Transverse colon (tissue), 3 donors: ENCODE measurements at regions not wholly inside any gene's neighbourhood (a gene's known extent, or its start where the extent isn't known, plus 50 kb on each side); places are given as distances from the start of the nearest gene placed in this dataset.

Experiments used
- EP300 ChIP-seq: sonication (generic); formaldehyde crosslinking; IDR thresholded peaks from one replicate; pipeline ENCODE4 v1.6.1; 2017; ENCODE audit warnings: antibody characterized with exemption, low read depth
- POLR2A ChIP-seq: fragments of 450-650 bp; IDR thresholded peaks from one replicate; pipeline ENCODE4 v1.6.1; 2016; ENCODE audit warnings: antibody characterized with exemption, mild to moderate bottlenecking, moderate library complexity
- TF ChIP-seq, protein P1 (sequence below), 5 experiments: fragments of 200-600 bp in 3 of 5; fragments of 450-650 bp in 2 of 5; sonication (generic) in 3 of 5; IDR thresholded peaks; 1 replicate in 2 of 5; 2 replicates in 3 of 5; pipeline ENCODE4 v1.5.1; 2016 to 2017; ENCODE audit warnings: antibody characterized with exemption in 5 of 5, inconsistent platforms in 3 of 5, mild to moderate bottlenecking in 2 of 5, moderate library complexity in 1 of 5

DNA sequence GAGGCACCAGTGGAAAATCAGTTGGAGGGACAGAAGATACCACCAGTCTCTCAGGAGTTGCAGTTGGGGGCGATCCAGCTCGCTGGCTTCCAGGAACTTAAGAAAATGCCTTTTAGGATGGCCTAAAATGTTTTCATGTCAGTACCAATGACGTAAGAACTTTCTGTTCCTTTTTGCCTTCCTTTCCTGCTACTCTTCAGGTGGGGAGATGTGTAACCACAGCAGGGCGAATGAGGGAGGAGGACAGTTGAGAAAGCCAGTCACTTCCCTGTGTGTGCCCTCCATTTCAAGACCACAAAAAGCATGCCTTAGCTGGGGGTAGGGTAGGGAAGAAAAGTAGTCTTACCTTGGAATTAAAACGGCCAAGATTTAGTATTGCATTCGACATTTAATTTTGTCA is 941.6 kb downstream of the NLGN4Y start:
- TF ChIP-seq, protein P1, sequence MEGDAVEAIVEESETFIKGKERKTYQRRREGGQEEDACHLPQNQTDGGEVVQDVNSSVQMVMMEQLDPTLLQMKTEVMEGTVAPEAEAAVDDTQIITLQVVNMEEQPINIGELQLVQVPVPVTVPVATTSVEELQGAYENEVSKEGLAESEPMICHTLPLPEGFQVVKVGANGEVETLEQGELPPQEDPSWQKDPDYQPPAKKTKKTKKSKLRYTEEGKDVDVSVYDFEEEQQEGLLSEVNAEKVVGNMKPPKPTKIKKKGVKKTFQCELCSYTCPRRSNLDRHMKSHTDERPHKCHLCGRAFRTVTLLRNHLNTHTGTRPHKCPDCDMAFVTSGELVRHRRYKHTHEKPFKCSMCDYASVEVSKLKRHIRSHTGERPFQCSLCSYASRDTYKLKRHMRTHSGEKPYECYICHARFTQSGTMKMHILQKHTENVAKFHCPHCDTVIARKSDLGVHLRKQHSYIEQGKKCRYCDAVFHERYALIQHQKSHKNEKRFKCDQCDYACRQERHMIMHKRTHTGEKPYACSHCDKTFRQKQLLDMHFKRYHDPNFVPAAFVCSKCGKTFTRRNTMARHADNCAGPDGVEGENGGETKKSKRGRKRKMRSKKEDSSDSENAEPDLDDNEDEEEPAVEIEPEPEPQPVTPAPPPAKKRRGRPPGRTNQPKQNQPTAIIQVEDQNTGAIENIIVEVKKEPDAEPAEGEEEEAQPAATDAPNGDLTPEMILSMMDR (IDR thresholded peaks at IDR 0.05), result no peak
- no peak for TF ChIP-seq POLR2A
- no peak for TF ChIP-seq EP300
